WI38 (cell line): ENCODE measurements at regions not wholly inside any gene's neighbourhood (a gene's known extent, or its start where the extent isn't known, plus 50 kb on each side); places are given as distances from the start of the nearest gene placed in this dataset.

Experiments
- H3K4me3 ChIP-seq: 2 replicates; pipeline ENCODE4 v1.5.1; 2011; ENCODE audit warnings: low read depth, mild to moderate bottlenecking, control low read depth, low read length
- CTCF ChIP-seq: IDR thresholded peaks from 2 replicates; pipeline ENCODE4 v1.5.1; 2012; ENCODE audit warnings: low read depth, mild to moderate bottlenecking, control low read depth, low read length

GRCh38 chr11:114891911-114892310, 213.6 kb downstream of the NXPE2 start:
- H3K4me3 ChIP-seq, result no peak overlapping the region
- TF ChIP-seq CTCF, result no peak

DNA sequence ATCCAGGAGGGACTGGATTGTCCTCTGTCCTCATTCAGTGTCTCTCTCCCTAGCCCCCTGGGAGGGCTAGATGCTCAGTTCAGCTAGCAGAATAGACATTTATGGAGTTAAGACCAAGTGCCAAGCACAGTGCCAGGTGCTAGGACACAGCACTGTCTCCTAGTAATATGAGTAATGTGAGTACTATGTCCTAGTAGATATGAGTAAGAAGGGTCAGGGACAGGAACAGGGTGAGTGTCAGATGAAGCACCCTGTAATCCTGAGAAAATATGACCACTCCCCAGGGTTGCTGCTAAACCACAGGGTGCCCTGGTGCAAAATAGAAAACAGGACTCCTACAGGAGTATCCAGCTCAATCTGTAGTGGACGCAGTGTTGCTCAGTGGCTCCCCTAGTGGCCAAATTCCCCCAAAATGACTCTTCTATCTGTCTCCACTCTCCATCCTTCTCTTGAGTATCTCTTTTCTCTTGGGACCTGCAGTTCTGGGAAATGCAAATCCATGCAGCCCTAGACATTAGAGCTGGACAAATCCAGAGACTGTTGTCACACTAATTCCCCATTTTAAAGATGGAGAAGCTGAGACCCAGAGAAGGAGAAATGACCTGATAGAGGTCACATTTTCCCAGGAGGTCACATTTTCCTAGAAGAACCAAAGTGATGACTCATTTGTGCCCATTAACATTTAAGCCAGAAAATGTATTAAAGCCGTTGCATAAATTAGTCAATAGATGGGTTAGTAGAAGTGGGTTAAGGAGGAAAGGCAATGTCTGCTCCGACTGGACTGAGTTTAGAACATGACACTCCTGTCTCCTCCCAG, 214.3 kb downstream of the NXPE2 start:
- no peak overlapping the region for H3K4me3 ChIP-seq
- no peak for TF ChIP-seq CTCF

DNA sequence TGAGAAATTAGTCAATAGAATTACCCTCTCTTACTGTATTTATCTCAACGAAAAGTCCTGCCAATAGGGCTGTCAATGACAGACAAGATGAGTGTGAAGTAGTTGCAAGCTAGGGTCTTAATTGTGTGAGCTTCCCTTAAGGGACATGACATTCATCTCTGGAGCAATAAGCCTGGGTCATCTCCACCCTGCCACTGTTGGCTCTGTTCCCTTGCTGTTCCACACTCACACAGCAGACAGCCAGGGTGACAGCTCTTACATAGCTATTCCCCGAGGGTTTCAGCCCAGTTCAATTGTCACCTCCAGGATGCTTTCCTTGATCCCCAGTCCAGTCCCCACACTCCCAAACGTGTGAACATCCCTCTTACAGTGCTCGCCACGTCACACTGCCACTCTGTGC, 215.0 kb downstream of the NXPE2 start:
- H3K4me3 ChIP-seq, result no peak overlapping the region
- no peak for TF ChIP-seq CTCF

- TF ChIP-seq CTCF, result no peak
- no peak overlapping the region for H3K4me3 ChIP-seq
These were observed 218.3 kb downstream of the NXPE2 start for GRCh38 chr11:114896594-114896993.

DNA sequence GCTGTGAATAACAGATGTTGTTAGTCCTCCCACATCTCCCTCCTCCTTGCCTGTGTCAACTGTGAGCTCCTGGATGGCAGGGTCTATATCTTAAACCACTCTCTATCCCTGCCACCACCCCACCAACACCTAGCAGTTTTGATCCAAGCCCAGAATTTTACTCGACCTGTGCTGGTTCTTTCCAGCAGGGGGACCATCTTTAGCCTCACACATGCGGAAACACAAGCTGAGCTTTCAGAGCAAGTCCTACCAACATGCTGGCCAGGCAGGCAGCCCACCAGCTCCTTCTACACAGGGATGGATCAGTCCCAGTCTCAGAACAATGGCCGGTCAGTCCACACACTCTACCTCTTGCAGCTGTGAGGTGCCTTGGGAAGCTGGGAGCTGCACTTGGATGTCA, 231.5 kb downstream of the NXPE2 start:
- no peak for TF ChIP-seq CTCF
- no peak overlapping the region for H3K4me3 ChIP-seq

GRCh38 chr11:114912826-114913225, 234.5 kb downstream of the NXPE2 start:
- no peak for TF ChIP-seq CTCF
- H3K4me3 ChIP-seq, result no peak overlapping the region

GRCh38 chr11:114914231-114915005, 236.1 kb downstream of the NXPE2 start:
- no peak overlapping the region for H3K4me3 ChIP-seq
- no peak for TF ChIP-seq CTCF
